ENCODE measurements at regions not wholly inside any gene's neighbourhood (a gene's known extent, or its start where the extent isn't known, plus 50 kb on each side); places are given as distances from the start of the nearest gene placed in this dataset.

DNA sequence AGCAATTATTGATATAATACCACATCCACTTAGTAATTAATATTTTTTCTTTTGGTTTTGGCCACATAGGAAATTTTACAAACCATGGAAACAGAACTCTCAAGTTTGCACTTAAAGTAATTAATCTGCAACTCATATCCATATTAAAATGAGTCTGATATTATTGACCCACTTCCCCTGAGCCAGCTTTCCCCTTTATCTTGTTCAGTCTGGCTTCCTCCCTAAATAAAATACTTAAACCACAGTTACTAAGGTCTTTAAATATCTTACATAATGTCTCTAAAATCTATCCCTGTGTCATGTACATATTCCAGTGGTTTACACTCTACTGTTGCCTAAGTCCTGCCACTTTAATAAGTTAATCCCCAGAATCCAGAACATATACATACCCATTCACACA lies 564.9 kb upstream of the FSHR start:
- no peak for DNase-seq (ENCODE audit: low read depth in 1 of 2, low spot score in 1 of 2)
- H3K27ac ChIP-seq (replicated peaks), result no peak overlapping the region
- no peaks in the 10 kb centered on the region for H3K27me3 ChIP-seq (ENCODE audit: insufficient read depth, poor library complexity, severe bottlenecking)
- TF ChIP-seq POLR2AphosphoS5 (IDR thresholded peaks at IDR 0.05; ENCODE audit: low read depth) (no peak), GABPA (IDR thresholded peaks at IDR 0.05; ENCODE audit: low read depth) (no peak), SPI1 (IDR thresholded peaks at IDR 0.05; ENCODE audit: borderline replicate concordance, low read depth) (no peak)
- TF ChIP-seq, protein P1, sequence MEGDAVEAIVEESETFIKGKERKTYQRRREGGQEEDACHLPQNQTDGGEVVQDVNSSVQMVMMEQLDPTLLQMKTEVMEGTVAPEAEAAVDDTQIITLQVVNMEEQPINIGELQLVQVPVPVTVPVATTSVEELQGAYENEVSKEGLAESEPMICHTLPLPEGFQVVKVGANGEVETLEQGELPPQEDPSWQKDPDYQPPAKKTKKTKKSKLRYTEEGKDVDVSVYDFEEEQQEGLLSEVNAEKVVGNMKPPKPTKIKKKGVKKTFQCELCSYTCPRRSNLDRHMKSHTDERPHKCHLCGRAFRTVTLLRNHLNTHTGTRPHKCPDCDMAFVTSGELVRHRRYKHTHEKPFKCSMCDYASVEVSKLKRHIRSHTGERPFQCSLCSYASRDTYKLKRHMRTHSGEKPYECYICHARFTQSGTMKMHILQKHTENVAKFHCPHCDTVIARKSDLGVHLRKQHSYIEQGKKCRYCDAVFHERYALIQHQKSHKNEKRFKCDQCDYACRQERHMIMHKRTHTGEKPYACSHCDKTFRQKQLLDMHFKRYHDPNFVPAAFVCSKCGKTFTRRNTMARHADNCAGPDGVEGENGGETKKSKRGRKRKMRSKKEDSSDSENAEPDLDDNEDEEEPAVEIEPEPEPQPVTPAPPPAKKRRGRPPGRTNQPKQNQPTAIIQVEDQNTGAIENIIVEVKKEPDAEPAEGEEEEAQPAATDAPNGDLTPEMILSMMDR (IDR thresholded peaks at IDR 0.05; ENCODE audit: insufficient read depth, low read length), result no peak
- TF ChIP-seq, protein P2, sequence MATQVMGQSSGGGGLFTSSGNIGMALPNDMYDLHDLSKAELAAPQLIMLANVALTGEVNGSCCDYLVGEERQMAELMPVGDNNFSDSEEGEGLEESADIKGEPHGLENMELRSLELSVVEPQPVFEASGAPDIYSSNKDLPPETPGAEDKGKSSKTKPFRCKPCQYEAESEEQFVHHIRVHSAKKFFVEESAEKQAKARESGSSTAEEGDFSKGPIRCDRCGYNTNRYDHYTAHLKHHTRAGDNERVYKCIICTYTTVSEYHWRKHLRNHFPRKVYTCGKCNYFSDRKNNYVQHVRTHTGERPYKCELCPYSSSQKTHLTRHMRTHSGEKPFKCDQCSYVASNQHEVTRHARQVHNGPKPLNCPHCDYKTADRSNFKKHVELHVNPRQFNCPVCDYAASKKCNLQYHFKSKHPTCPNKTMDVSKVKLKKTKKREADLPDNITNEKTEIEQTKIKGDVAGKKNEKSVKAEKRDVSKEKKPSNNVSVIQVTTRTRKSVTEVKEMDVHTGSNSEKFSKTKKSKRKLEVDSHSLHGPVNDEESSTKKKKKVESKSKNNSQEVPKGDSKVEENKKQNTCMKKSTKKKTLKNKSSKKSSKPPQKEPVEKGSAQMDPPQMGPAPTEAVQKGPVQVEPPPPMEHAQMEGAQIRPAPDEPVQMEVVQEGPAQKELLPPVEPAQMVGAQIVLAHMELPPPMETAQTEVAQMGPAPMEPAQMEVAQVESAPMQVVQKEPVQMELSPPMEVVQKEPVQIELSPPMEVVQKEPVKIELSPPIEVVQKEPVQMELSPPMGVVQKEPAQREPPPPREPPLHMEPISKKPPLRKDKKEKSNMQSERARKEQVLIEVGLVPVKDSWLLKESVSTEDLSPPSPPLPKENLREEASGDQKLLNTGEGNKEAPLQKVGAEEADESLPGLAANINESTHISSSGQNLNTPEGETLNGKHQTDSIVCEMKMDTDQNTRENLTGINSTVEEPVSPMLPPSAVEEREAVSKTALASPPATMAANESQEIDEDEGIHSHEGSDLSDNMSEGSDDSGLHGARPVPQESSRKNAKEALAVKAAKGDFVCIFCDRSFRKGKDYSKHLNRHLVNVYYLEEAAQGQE (IDR thresholded peaks at IDR 0.05; ENCODE audit: insufficient replicate concordance, low read depth), result no peak
- H3K4me3 ChIP-seq (replicated peaks; ENCODE audit: insufficient read depth, low read length), result no peak overlapping the region

GRCh38 chr2:49715597-49715996 lies 561.3 kb upstream of the FSHR start:
- TF ChIP-seq POLR2AphosphoS5 (IDR thresholded peaks at IDR 0.05; ENCODE audit: low read depth) (no peak), GABPA (IDR thresholded peaks at IDR 0.05; ENCODE audit: low read depth) (no peak)
- TF ChIP-seq, protein P2 (IDR thresholded peaks at IDR 0.05; ENCODE audit: insufficient replicate concordance, low read depth), result no peak
- no peaks in the 10 kb centered on the region for H3K27me3 ChIP-seq (ENCODE audit: insufficient read depth, poor library complexity, severe bottlenecking)
- H3K27ac ChIP-seq (replicated peaks), result no peak overlapping the region
- DNase-seq (ENCODE audit: low read depth in 1 of 2, low spot score in 1 of 2), result no peak
- H3K4me3 ChIP-seq (replicated peaks; ENCODE audit: insufficient read depth, low read length), result no peak overlapping the region

GRCh38 chr2:49714454-49714853 lies 560.1 kb upstream of the FSHR start:
- Histone ChIP-seq H3K27ac (replicated peaks) (no peak overlapping the region), H3K27me3 (ENCODE audit: insufficient read depth, poor library complexity, severe bottlenecking) (no peaks in the 10 kb centered on the region), H3K4me3 (replicated peaks; ENCODE audit: insufficient read depth, low read length) (no peak overlapping the region)
- no peak for DNase-seq (ENCODE audit: low read depth in 1 of 2, low spot score in 1 of 2)
- TF ChIP-seq, protein P1 (IDR thresholded peaks at IDR 0.05; ENCODE audit: insufficient read depth, low read length), result no peak
- no peak for TF ChIP-seq POLR2AphosphoS5 (IDR thresholded peaks at IDR 0.05; ENCODE audit: low read depth)
- TF ChIP-seq SPI1 (IDR thresholded peaks at IDR 0.05; ENCODE audit: borderline replicate concordance, low read depth), result no peak
- TF ChIP-seq, protein P2 (IDR thresholded peaks at IDR 0.05; ENCODE audit: insufficient replicate concordance, low read depth), result no peak
- no peak for TF ChIP-seq GABPA (IDR thresholded peaks at IDR 0.05; ENCODE audit: low read depth)
